Dermis microvascular lymphatic vessel endothelial cell (primary cell): ENCODE measurements at regions not wholly inside any gene's neighbourhood (a gene's known extent, or its start where the extent isn't known, plus 50 kb on each side); places are given as distances from the start of the nearest gene placed in this dataset.

Experiments used
- DNase-seq, 2 donors: peaks; one replicate each; pipeline versions ENCODE4 v3.0.0 to v3.0.0-alpha.2; 2010; ENCODE audit warnings: low read depth in 2 of 2

GRCh38 chr15:45943240-45943639 is 308.4 kb downstream of the SQOR start:
- no peak for DNase-seq

GRCh38 chr15:45946111-45946510 is 311.3 kb downstream of the SQOR start:
- DNase-seq: no peak

GRCh38 chr15:45948181-45948621 is 313.4 kb downstream of the SQOR start:
- DNase-seq: no peak

- no peak for DNase-seq
Observed at GRCh38 chr15:45958924-45959323, 324.1 kb downstream of the SQOR start.

GRCh38 chr15:45962733-45963132 is 327.9 kb downstream of the SQOR start:
- DNase-seq: no peak

- DNase-seq: no peak
Observed at GRCh38 chr15:45970542-45970941, 335.7 kb downstream of the SQOR start.

GRCh38 chr15:45980366-45980765 is 345.5 kb downstream of the SQOR start:
- no peak for DNase-seq

- DNase-seq: no peak
Observed at GRCh38 chr15:45981625-45982024, 346.8 kb downstream of the SQOR start.

GRCh38 chr15:45991863-45992262 is 357.0 kb downstream of the SQOR start:
- DNase-seq: no peak

GRCh38 chr15:45993072-45993471 is 358.2 kb downstream of the SQOR start:
- peak in 1 of 2 donors; percentile 4 for DNase-seq

GRCh38 chr15:45993508-45993907 is 358.7 kb downstream of the SQOR start:
- peak in 1 of 2 donors; percentile 62 for DNase-seq

GRCh38 chr15:45995800-45996199 is 361.0 kb downstream of the SQOR start:
- DNase-seq: no peak

- DNase-seq: no peak
Observed at GRCh38 chr15:46014532-46014931, 379.7 kb downstream of the SQOR start.

- no peak for DNase-seq
Observed at GRCh38 chr15:46034755-46035154, 399.9 kb downstream of the SQOR start.

- no peak for DNase-seq
Observed at GRCh38 chr15:46039703-46040102, 404.9 kb downstream of the SQOR start.

- DNase-seq: no peak
Observed at GRCh38 chr15:46041905-46042304, 407.1 kb downstream of the SQOR start.

- DNase-seq: peak; percentile 33 to 58
Observed at GRCh38 chr15:46059921-46060594, 425.2 kb downstream of the SQOR start.

- no peak for DNase-seq
Observed at GRCh38 chr15:46061002-46061401, 426.2 kb downstream of the SQOR start.

- no peak for DNase-seq
Observed at GRCh38 chr15:46077220-46077619, 442.4 kb downstream of the SQOR start.

GRCh38 chr15:46079046-46079445 is 444.2 kb downstream of the SQOR start:
- DNase-seq: no peak

- DNase-seq: peak in 1 of 2 donors; percentile 39
Observed at GRCh38 chr15:46080016-46080415, 445.2 kb downstream of the SQOR start.

GRCh38 chr15:46088486-46089445 is 453.9 kb downstream of the SQOR start:
- DNase-seq: peak in 1 of 2 donors; percentile 95
